ENCODE measurements at regions not wholly inside any gene's neighbourhood (a gene's known extent, or its start where the extent isn't known, plus 50 kb on each side); places are given as distances from the start of the nearest gene placed in this dataset.

- FAIRE-seq, result no peak
These were observed 350.8 kb downstream of the CYRIA start for GRCh38 chr2:16314691-16315457.

DNA sequence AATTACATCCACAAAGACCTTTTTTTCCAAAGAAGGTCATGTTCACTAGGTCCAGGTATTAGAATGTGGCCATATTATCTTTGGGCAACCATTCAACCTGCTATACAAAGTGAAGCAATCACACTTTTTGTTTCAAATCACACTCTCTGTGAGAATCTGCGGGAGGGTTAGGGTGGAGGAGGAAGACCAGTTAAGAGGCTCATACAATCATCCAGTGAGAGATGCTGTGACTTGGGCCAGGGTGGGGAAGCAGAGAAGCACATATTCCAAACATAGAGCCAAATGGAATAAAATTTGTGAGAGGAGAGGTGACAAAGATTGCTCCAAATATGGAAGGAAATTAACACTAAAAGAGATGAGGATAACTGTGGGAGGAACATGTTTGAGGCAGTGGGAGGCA is 351.6 kb downstream of the CYRIA start:
- FAIRE-seq, result no peak

DNA sequence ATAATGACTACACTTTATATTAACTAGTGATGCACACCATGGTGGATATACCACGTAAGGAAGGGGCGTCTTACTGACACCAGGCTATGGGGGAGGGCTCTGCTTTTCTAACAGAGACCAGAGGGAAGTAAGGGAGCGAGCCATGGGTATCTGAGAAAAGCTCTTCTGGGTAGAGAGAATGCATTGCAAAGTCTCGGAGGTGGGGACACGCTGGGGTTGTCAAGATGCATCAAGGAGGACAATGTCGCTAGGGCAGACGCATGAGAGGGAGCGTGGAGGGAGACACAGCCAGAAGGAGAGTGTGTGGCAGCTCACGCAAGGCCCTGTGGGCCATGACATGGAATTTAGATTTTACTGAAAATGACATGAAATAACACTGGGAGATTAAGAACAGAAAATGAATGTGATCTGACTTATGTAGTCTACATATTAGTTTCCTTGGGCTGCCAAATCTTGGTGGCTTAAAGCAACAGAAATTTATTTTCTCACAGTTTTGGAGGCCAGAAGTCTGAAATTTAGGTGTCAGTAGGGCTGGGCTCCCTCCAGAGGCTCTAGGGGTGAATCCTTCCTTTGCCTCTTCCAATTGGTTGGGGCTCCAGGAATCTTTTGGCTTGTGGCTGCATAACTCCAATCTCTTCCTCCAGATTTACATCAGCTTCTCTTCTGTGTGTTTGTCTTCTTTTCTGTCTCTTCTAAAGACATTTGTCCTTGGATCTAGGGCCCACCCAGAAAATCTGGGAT is 352.2 kb downstream of the CYRIA start:
- FAIRE-seq, result no peak

DNA sequence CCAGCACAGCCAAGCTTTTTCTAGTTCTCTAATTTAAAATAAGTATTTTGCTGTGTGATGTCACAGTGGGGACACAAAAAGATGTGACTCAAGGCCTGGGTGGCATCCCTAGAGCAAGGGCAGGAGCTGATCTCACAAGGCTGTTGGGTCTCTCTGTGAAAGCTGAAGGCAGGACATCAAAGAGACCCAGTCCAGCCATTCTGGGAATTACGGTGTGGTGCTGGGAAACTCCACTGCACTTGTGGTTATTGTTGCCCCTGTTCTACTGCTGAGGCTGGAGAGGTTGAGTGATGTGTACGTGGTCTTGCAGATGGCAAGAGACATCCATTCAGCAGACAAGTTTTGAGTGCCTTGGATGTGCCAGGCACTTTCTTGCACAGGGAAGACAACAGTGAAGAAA is 352.9 kb downstream of the CYRIA start:
- no peak for FAIRE-seq

DNA sequence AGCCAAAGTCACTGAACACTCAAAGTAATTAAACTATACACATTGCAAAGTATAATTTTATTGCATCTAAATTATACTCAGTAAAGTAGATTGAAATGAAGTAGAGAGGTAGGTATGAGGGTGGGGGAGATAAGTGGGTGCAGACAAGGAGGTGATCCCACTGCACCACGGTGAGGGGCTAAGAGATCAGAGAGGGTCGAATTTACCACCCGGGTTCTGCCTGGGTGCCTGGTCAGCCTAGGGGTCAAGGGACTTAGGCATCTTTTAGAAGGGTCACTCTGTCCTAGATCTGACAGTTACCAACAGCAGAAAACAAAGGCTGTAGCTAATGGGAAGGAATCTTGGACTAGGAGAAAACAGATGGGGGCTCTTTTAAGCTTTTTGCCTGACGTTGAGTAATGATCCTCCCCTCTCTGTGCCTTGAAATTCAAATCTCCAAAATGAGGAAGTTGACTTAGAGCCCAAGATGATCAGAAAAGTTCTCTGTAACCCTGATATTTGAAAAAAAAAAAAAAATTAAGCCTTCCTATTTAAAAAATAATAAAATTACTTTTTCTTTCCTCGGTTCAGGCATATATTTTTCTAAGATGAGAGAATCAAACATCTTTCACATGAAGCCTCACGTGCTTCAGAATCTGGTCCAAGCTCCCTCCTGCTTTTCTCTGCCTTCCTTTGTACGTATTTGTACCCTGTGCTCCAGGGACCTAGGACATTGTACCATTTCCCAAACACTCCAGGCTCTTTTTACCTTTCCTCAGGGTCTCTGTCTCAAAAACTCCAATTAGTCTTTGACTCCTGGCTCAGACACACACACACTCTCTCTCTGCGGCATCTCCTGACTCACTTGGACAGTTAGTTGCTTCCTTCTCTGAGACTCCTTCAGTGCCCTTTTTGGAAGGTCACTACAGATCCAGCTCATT is 353.9 kb downstream of the CYRIA start:
- FAIRE-seq, result no peak

DNA sequence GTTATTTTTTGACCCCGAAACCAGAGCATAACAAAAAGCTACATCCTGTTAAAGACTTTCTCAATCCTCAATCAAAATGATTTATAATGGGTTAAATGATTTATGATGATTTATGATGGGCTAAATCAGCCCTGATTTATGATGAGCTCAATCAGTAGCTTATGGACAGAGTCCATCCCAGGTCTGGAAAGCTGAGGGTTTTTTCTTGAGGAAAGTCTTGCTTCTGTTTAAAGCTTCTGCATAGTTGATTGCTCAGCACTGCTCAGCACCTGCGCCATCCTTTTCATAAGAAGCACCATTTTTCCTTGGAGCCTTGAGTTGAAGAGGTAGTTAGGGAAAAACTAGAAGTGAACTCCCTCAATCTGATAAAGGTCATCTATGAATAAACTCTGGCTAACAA is 356.8 kb downstream of the CYRIA start:
- FAIRE-seq, result no peak

- FAIRE-seq, result no peak
These were observed 360.6 kb downstream of the CYRIA start for GRCh38 chr2:16304876-16305590.

- FAIRE-seq, result no peak
These were observed 361.9 kb downstream of the CYRIA start for GRCh38 chr2:16303761-16304160.

DNA sequence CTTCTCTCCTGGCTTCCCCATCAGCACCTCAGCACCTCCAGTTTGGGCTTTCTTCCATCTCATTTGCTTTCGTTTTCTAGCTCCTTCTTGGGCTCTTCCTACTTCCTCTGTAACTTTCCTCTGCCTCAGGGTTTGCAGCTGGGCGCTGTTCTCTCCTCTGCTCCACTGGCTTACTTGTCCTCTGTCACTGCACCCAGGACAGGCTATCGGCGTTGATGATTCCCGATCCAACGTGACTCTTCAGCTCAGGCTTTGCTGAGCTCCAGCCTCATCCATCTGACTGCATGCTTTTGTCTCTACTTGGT is 362.4 kb downstream of the CYRIA start:
- no peak for FAIRE-seq

- no peak for FAIRE-seq
These were observed 362.3 kb downstream of the MYCN start for GRCh38 chr2:16302431-16303272.

GRCh38 chr2:16301961-16302360 is 361.6 kb downstream of the MYCN start:
- no peak for FAIRE-seq

- no peak for FAIRE-seq
These were observed 358.5 kb downstream of the MYCN start for GRCh38 chr2:16298866-16299265.

- FAIRE-seq, result no peak
These were observed 356.2 kb downstream of the MYCN start for GRCh38 chr2:16296331-16297250.

- no peak for FAIRE-seq
These were observed 355.6 kb downstream of the MYCN start for GRCh38 chr2:16296038-16296290.

DNA sequence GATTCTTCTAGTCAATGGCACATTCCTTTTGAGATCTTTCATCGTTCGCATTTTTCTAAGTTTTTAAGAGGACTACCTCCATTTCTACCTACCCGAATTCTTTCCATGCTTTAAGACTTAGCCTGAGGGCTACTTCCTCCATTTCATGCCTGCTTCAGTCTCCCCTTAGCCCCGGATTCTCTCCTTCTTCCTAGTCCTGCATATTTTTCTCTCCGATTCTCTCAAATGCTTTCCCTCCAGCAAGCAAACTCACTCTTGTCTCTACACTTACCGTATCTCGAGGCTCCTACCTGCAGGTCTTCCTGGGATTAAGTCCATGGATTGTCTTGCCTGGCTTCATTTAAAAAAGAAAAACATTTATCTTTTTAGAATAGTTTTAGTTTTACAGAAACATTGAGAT is 354.4 kb downstream of the MYCN start:
- FAIRE-seq, result no peak

DNA sequence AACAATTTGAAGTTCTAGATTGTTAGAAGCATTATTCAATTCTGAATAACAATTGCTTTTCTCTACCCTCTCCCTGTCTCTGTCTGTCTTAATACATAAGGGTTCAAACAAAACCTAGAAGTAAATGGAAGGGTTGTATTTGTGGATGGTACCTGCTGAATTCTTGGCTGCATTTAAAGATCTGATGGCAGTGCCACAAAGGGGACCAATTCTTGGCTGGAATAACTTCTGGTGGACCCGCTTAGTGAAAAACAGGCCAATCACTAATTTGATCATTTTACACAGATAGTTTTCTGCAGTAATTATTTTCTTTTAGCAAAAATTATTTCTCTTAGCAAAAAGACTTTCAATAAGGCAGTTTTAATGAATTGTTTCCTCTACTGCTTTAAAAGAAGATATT is 353.5 kb downstream of the MYCN start:
- no peak for FAIRE-seq

DNA sequence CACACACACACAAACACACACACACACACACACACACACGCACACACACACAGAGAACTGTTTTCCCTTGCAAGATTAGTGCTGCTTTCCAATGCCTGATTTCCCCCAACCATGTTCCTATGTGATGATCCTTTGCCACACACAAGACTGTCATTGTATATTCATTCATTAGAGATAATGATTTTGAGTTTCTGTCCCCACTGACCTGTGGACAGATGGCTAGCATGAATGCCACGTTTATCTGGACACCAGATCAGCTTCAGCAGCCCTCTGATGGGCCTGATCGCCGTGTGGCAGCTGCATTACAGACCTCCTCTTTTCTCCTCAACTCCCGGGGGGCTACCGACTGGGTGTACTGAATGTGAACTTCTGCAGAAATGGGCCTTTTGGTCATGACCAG is 353.0 kb downstream of the MYCN start:
- no peak for FAIRE-seq

- no peak for FAIRE-seq
These were observed 351.6 kb downstream of the MYCN start for GRCh38 chr2:16291731-16292550.

GRCh38 chr2:16291226-16291625 is 350.9 kb downstream of the MYCN start:
- no peak for FAIRE-seq

DNA sequence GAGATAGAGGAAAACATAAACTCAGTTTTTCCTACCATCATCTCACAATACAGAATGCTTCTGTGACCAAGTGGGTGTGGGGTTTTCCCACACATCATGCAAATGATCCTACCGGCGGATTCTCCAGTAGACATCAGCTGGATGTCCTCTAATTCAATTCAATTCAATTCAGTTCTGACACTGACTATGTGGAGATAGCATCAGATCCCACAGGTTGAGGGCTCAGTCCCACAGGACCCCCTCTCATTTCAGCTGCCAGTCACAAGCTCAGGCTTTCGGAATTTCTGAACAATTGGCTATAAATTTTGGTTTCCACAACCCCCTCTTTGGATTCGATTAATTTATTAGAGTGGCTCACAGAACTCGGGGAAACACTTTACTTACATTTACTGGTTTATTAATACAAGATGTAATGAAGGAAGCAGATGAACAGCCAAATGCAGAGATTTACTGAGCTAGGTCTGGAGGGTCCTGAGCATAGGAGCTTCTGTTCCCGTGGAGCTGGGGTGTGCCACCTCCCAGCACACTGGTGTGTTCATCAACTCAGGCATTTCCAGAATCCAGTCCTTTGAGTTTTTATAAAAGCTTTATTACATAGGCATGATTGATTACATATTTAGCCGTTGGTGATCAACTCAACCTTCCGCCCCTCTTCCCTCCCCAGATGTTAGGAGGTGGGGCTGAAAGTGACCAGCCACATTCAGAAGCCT is 350.1 kb downstream of the MYCN start:
- no peak for FAIRE-seq
